Endothelial cell of umbilical vein (primary cell): ENCODE measurements at regions not wholly inside any gene's neighbourhood (a gene's known extent, or its start where the extent isn't known, plus 50 kb on each side); places are given as distances from the start of the nearest gene placed in this dataset.

Source experiments
- CTCF ChIP-seq, 2 donors: IDR thresholded peaks; 1 replicate in 1 of 2; 2 replicates in 1 of 2; pipeline ENCODE4 v1.5.1; 2011; ENCODE audit warnings: low read length in 2 of 2, mild to moderate bottlenecking in 2 of 2, moderate library complexity in 2 of 2, control low read depth in 1 of 2, inconsistent platforms in 1 of 2, low read depth in 1 of 2; ENCODE audit not compliant: insufficient read depth in 1 of 2; ENCODE audit errors: extremely low read depth in 1 of 2
- EZH2 ChIP-seq: IDR thresholded peaks from 2 replicates; pipeline ENCODE4 v1.6.1; 2012; ENCODE audit warnings: borderline replicate concordance, low read depth, mild to moderate bottlenecking, moderate library complexity, low read length, inconsistent platforms; ENCODE audit not compliant: severe bottlenecking
- POLR2A ChIP-seq: IDR thresholded peaks from 2 replicates; pipeline ENCODE4 v1.6.1; 2012; ENCODE audit warnings: low read depth, mild to moderate bottlenecking, control low read depth, low read length

- TF ChIP-seq EZH2 (no peak), CTCF (IDR thresholded peaks at IDR 0.05; ENCODE audit: extremely low read depth in 1 of 2, insufficient read depth in 1 of 2, low read depth in 1 of 2, low read length in 2 of 2) (no peak), POLR2A (no peak)
Observed at GRCh38 chr2:7403092-7403775, 486.0 kb downstream of the RNF144A start.
